ENCODE measurements at regions not wholly inside any gene's neighbourhood (a gene's known extent, or its start where the extent isn't known, plus 50 kb on each side); places are given as distances from the start of the nearest gene placed in this dataset.

DNA sequence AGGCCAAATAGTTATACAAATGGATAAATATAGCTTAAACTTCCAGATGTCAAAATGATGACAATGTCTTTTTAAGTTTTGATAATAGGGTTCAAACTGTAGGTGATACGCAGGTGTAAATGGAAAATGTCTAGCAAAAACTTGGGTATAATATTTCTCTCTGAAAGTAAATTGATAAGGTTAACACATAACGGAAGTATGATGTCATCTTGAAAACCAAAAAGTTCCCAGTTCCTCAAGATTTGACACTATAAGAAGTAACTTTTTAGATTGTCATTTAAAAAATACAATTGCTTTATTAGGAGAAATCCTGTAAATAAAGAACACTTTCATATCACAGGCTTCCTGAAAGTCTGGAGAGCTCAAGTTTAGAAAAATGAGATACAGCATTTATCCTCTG, 483.4 kb downstream of the FRK start:
- Histone ChIP-seq H3K27ac (no peak overlapping the region), H3K4me1 (ENCODE audit: control insufficient read depth in 1 of 2, low read depth in 2 of 2) (no peaks in the 10 kb centered on the region), H3K9me3 (no peaks in the 10 kb centered on the region), H3K36me3 (no peaks in the 10 kb centered on the region), H3K4me3 (no peak overlapping the region), H3K27me3 (replicated peaks; ENCODE audit: insufficient read depth) (no peaks in the 10 kb centered on the region)
- DNase-seq (ENCODE audit: low spot score) (no peak), ATAC-seq (ENCODE audit: insufficient number of reproducible peaks, low FRiP score, low read depth) (no peak)
- TF ChIP-seq, protein P1, sequence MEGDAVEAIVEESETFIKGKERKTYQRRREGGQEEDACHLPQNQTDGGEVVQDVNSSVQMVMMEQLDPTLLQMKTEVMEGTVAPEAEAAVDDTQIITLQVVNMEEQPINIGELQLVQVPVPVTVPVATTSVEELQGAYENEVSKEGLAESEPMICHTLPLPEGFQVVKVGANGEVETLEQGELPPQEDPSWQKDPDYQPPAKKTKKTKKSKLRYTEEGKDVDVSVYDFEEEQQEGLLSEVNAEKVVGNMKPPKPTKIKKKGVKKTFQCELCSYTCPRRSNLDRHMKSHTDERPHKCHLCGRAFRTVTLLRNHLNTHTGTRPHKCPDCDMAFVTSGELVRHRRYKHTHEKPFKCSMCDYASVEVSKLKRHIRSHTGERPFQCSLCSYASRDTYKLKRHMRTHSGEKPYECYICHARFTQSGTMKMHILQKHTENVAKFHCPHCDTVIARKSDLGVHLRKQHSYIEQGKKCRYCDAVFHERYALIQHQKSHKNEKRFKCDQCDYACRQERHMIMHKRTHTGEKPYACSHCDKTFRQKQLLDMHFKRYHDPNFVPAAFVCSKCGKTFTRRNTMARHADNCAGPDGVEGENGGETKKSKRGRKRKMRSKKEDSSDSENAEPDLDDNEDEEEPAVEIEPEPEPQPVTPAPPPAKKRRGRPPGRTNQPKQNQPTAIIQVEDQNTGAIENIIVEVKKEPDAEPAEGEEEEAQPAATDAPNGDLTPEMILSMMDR (IDR thresholded peaks at IDR 0.05): no peak

DNA sequence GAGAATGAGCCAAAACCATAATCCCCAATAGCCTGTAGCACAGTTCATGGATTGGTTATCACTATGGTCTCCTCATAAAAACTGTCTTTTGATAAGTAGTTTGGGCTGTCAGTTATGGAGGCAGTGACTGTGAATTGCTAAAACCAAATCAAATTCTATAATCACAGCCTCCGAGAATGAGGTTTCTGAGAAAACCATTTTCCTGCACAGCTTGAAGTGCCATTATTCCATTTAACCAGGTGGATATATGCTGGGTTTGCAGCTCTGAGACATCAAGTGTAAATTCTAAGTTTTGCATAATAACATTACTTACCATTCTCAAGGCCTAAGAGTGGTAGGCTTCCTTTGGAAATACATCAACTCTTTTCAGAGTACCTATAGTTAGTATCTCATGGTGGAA, 485.4 kb downstream of the FRK start:
- ATAC-seq (ENCODE audit: insufficient number of reproducible peaks, low FRiP score, low read depth) (no peak), DNase-seq (ENCODE audit: low spot score) (no peak)
- Histone ChIP-seq H3K4me1 (ENCODE audit: control insufficient read depth in 1 of 2, low read depth in 2 of 2) (no peaks in the 10 kb centered on the region), H3K4me3 (no peak overlapping the region), H3K27me3 (replicated peaks; ENCODE audit: insufficient read depth) (no peaks in the 10 kb centered on the region), H3K36me3 (no peaks in the 10 kb centered on the region), H3K9me3 (no peaks in the 10 kb centered on the region), H3K27ac (no peak overlapping the region)
- TF ChIP-seq, protein P1 (IDR thresholded peaks at IDR 0.05): no peak

DNA sequence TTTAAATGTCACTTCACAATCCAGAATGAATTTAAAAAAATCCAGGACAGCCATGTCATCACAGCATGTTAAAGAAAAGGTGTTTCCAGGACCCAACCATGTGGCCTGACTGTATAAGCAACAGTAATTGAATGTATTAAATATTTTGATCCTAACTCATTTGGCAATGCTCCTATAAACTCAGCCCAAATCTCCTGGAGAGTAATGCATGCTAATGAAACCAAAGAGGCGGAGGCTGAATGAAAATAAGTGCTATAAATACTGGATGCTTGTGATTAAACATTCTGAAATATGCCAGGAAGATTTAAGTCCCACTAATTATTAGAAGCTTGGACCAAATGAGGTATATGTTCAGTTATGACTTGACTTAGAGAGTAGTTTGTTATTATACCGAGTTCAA, 486.8 kb downstream of the FRK start:
- ATAC-seq (ENCODE audit: insufficient number of reproducible peaks, low FRiP score, low read depth) (no peak), DNase-seq (ENCODE audit: low spot score) (no peak)
- no peaks in the 10 kb centered on the region for H3K4me1 ChIP-seq (ENCODE audit: control insufficient read depth in 1 of 2, low read depth in 2 of 2)
- no peak overlapping the region for H3K27ac ChIP-seq
- H3K36me3 ChIP-seq: no peaks in the 10 kb centered on the region
- no peaks in the 10 kb centered on the region for H3K9me3 ChIP-seq
- H3K4me3 ChIP-seq: no peak overlapping the region
- no peaks in the 10 kb centered on the region for H3K27me3 ChIP-seq (replicated peaks; ENCODE audit: insufficient read depth)
- TF ChIP-seq, protein P1 (IDR thresholded peaks at IDR 0.05): no peak

DNA sequence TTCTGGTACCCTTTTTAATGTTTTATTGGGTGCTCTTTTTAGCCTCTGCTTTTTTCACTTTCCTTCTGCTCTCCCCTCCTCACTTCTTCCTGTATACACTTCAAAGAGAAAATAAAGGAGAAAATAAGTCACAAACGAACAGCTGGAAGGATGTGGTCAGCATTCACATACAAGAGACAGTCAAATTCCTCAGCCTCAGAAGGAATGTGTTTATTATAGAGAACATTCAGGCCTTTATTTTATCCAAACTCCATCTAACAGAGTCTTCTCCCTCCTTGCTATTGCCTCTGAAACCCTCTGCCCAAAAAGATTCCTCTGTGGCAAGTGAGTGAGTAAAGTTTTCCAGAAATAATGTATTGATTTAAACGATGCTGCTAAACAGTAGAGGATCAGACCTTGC, 490.4 kb downstream of the FRK start:
- Histone ChIP-seq H3K27ac (no peak overlapping the region), H3K36me3 (no peaks in the 10 kb centered on the region), H3K4me3 (no peak overlapping the region), H3K27me3 (replicated peaks; ENCODE audit: insufficient read depth) (no peaks in the 10 kb centered on the region), H3K4me1 (ENCODE audit: control insufficient read depth in 1 of 2, low read depth in 2 of 2) (no peaks in the 10 kb centered on the region), H3K9me3 (no peaks in the 10 kb centered on the region)
- DNase-seq (ENCODE audit: low spot score) (no peak), ATAC-seq (ENCODE audit: insufficient number of reproducible peaks, low FRiP score, low read depth) (no peak)
- TF ChIP-seq, protein P1 (IDR thresholded peaks at IDR 0.05): no peak

DNA sequence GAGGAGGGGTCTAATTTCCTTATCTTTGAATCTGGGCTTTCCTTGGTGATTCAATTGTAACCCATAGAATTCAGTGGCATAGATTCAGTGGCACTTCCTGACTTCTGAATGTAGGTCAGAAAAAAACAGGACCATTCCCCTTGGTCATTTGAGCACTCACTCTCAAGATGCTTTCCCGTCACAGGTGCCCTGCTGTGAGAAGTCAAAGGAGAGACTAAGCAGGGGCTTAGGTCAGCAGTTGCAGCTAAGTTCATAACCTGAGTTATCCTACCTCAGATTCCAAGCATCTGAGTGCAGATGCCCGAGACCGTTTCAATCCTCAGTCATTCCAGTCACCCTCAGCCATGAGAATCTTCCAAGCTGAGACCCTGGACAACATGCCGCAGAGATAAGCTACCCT, 506.6 kb downstream of the FRK start:
- Histone ChIP-seq H3K4me1 (ENCODE audit: control insufficient read depth in 1 of 2, low read depth in 2 of 2) (peaks cover 4 to 38% of the 10 kb centered on the region in 2 donors), H3K36me3 (no peaks in the 10 kb centered on the region), H3K9me3 (no peaks in the 10 kb centered on the region), H3K4me3 (no peak overlapping the region), H3K27ac (no peak overlapping the region), H3K27me3 (replicated peaks; ENCODE audit: insufficient read depth) (no peaks in the 10 kb centered on the region)
- TF ChIP-seq, protein P1 (IDR thresholded peaks at IDR 0.05): no peak
- ATAC-seq (ENCODE audit: insufficient number of reproducible peaks, low FRiP score, low read depth) (no peak), DNase-seq (ENCODE audit: low spot score) (no peak)

Measured in thoracic aorta (tissue), 2 donors.